NCI-H748 (cell line): ENCODE measurements at regions not wholly inside any gene's neighbourhood (a gene's known extent, or its start where the extent isn't known, plus 50 kb on each side); places are given as distances from the start of the nearest gene placed in this dataset.
A peak's percentile ranks its signal among the peaks of the same experiment; 100 is the strongest.

ENCODE experiments used
- DNase-seq: peaks from one replicate; lab custom pipeline; 2025; ENCODE audit not compliant: unreplicated experiment; lab: John Stamatoyannopoulos, UW

DNA sequence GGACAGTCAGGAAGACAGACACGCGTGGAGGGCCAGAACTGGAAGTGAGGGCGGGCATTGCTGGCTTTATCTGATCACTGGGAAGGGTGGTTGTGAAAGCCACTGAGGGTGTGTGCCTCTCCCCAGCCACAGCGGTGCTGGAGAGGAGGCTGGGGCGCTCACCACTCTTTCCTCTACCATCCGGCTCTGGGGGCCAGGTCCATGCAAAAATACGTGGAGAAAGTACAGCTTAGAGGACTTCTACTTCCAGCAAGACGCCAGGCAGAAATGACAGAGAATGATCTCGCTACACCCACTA, 148.8 kb upstream of the RPS6KA2 start:
- no peak for DNase-seq

DNA sequence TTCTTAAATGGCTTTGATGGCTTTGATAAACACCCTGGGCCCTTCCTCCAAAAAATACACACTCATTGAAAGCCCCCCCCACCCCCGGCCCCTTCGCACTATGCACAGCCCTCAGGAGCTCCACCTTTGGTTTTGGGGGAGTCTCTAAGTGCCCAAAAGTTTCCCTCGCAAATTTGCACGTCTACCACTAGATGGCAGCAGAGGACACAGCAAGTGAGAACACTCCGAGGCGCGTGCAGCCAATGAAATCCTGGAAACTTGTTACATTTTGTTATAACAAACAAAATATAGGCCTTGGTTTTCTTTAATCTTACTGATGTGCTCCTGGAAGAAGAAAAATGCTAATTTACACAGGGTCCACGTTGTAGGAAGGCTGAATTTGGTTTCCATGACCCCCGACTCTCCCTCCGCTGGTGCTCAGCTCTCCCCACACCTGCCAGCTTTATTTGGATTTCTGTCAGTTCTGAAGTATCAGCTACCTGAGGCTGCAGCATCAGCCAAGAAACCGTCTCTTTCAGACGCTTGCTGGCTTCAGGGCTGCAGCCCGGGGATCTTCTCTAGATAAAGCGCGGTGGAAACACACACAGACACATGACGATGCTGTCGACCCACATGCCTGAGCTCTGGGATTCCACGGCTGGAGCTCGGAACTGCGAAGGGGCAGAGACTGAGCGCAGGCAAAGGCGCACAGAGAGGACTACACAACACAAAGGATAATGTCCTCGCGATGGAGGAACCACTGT, 148.3 kb upstream of the RPS6KA2 start:
- DNase-seq = peak; percentile 83

DNA sequence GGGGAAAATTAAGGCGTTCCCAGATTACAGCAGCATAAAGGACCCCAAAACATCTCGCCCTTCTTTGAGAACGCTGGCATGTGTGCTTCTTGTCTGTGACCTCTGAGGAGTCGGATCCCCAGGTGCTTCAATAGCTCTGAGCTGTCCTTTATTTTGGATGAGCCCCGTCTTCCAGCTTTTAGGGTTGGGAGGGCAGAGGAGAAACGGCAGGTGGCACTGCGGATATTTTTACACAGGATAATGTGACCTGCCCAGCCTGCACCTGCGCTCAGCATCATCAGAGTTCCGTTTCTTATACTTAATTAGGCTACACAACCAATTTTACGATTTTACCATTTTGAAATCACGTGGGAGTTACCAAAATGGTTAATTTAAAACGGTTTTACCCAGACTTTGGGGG, 147.7 kb upstream of the RPS6KA2 start:
- DNase-seq = peak; percentile 47

DNA sequence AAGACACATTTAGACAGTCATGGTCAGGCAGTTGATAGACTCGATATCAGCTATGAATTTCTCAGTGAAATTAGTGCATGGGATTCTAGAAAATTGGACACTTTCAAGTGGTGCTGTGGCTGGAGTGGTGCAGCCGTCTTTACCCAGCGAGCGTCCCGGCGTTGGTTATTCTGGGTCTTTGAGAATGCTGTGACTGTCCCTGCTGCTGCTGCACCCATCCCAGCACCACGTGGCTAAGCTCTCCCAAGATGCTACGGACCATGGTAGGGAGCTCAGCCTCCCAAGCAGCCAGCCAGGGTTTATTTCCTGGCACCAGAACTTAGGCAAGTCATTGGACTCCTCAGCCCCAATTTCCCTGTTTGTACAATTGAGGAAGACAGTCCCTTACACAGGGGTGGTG, 147.2 kb upstream of the RPS6KA2 start:
- no peak for DNase-seq

DNA sequence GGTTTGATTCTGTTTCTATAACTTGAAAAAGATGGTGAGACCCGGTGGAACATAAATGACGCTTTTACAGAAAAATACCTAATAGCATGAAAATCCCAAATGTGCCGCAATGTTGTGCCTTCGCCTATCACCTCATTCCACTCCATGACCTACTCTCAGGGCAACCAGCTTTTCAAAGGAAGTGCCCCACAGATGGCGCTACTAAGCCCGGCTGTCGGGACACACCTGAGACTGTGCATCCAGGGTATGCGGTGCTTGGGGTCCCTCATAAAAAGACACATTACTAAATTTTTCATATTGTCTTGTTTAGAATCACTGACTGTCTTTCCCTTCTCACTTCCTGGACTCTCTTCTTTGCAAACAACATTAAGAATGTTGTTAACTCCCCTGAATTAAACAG, 145.5 kb upstream of the RPS6KA2 start:
- DNase-seq = peak; percentile 32

DNA sequence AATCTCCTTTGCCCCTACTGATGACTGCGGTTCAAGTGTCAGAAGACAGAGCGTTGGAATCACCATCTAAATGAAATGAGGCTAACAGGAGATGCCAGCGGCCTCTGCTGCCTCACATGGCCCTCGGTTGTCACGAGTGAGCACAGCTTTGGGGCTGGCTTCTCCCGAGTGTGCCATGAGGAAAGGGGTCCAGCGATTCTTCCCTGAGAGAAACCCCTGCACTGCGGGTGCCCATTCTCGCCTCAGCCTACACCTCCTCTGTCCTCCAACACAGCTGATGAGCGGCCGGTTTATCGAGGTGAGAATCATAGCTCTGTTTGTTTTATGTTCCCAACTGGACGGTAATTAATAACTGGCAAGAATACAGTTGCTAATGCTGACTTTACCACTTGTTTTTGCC, 144.7 kb upstream of the RPS6KA2 start:
- no peak for DNase-seq

DNA sequence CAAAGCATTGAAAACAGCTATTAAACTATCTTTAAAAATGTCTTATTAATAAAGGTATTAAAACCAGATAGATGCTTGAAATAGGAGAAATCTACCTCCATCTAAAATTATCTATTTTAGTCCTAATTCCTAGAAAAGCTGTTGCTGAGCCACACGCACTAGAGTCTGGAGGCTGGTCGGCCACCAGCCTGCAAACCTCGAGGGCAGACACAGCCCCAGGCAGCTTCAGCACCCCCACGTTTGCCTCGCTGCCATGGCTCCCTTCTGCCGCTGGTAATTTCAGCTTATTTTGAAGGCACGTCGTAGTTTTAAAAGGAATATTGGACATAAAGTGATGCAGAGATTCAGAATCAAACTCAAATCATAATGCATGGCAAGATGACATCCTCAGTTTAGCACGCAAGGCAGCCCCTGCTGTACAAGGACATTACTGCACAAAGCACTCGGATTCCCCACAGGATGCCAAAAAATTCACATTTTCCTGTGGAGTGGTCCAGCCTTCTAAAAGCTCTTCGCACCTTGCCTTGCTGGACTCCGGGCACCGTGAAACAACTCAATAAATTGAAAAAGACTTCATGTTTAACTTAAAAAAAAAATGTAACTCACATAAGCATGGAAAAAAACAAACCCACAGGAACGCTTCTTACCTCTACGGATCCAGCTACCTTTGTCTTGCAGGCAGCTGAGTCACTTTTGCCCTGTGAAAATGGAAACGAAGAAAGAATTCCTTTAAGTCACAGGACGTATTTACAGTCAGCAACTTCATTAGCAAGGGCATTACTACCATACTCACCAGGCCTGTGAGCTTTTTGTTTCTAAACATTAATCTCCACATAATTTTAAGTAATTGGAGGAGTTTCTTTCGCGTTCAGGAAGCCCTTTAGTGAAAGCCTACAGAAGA, 143.4 kb upstream of the RPS6KA2 start:
- DNase-seq = no peak

DNA sequence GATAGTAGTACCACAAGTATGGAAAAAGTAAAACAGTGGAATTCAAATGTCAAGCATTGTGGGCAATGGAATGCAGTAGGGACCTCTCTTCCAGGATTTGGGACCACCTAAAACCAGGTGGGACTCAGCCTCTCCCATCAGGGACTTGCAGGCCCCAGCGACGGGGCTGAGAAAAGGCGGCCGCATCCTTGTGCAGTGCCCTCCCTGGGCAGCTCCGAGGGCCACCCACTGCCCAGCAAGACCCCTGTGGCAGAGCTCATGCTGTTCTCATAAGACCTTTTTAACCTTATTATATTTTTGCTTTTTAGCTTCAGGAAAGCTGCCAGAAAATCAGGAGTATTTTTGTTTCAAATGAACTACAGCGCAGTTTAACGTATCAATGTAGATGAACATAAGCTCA, 142.6 kb upstream of the RPS6KA2 start:
- DNase-seq = no peak

DNA sequence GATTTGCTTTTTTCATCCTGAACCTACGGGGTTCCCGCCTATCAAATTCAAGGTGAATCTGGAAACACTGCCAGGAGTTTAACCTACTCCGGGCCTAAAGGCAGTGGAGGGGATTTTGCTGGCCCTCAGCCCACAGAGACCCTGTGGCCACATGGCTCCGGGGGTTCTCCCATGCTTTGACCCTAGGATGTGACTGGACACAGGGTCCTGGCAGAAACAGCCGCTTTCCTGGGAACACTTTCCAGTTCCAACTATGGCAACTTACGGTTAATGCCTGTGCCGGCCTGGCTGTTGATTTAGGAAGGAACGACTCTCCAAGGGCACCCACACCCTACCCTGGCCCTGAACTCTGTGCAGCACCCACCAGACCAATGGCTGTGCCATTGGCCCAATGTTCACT, 141.7 kb upstream of the RPS6KA2 start:
- DNase-seq = no peak

DNA sequence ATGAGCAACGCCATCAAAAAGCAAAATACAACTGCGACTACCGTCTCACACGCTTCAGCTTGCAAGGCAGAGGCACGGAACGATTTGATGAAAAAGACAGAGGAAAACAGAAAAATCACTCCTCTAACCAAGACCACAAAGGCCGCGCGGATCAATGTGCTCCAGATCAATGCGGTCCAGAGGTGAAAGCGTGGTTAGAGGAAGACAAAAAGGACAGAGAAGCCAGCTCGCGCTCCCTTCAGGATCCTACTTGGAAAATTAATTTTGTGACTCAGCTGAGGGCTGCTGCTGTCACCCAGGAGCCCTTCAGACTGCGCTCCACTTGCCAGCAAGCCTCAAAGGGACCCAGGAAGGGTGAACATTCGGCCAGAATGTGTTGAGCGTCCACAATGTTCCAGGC, 140.2 kb upstream of the RPS6KA2 start:
- DNase-seq = no peak

DNA sequence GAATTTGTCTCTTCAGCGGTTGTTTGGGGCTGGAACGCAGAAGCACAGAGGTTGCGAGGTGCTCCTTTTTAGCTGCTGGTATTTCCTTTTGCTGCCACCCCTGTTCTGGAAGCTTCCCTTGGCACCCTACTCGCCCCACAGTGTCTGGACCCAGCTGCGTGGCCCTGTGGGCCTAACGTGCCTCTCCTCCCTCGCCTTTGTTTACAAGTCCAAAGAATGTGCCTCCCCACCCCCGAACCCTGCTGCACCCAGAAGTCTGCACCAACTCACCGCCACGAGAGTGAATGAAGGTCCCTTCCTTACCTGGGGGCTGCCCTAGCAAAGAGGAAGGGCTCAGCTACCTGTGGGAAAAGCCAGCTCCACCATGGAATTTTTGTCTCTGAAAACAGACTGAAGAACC, 139.7 kb upstream of the RPS6KA2 start:
- no peak for DNase-seq

DNA sequence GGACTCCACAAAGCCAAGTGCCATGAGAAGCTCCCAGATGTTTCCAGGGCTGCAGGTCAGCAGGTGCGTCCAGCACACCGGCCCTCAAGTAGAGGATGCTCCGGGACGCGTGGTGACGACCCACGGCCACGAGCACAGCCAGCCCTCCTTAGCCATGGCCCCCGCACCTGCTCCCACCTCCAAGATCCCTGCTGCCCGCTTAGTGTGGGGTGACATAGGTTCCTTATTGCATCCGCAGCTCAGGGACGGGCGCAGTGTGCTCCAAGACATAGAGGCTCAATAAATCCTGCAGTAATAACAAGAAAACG, 138.1 kb upstream of the RPS6KA2 start:
- DNase-seq = no peak

DNA sequence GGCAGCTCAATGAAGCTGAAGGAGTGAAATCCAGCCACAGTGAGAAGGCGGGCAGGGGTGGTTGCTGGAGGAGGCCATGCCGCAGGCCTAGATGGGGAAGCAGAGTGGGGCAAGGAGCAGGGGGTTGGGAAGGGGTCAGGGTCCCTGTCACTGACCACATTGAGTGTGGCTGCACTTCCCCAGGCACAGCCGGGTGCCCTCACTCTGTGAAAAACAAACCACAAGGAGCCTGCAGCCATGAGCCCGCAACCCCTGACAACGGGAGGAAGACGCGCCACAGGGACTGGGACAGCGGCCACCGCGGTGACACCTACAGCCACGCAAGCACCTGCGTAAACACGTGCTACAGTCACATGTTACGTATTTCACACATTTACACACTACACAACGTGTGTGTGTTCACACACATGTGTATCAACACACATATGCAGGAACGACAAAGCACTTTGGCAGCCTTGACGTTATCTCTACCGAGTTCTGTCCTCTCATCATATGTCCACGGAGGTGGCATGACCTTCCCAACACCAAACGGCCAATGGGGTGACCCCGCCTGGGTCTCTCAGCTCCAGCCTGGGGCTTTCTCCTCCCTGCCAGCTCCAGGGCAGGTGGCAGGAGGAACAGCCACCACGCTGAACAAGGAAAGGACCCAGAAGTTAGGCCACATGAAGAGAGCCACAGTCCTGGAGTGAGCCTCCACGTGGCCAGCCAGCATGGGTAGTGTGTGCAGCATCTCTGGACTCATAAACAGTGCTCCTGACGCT, 137.6 kb upstream of the RPS6KA2 start:
- DNase-seq = no peak

DNA sequence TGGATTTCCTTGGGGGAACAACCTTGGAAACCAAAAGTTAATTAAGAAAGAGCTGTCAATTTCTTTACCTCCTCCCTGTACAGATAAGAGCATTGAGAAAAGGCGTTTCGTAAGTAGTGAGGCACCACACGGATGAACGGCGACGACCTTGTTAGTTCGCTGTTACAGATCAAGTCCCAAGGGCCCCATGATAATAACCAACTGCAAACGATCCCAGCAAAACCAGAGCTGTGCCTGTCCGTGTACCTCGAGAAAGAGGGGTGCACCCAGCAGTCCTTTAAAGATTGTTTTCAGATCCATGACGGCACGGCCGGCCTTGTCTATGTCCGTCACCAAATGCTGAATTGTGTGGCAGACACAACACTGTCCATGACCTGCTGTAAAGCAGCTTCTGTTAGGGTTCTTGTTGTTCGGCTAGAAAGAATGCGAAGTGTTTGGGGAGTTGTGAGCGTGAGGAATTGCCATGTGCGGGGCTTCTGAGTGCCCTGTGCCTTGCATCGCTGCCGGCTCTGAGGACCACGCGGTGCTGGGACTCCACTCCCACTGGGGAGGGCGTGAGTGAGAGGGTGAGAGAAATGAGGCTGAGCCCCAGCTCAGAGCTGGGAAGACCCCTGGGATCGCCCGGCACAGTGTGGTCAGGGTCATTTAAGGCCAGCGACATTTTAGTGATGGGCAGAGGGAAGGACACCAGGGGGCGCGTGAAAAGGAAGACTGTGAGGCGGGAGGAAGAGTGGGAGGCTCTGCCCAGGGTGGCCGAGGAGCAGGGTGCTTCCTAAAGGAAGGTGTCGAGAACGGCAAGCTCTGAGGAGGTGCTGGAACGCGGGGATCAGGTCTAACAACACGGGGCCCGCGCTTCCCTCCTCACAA, 136.8 kb upstream of the RPS6KA2 start:
- DNase-seq = no peak

DNA sequence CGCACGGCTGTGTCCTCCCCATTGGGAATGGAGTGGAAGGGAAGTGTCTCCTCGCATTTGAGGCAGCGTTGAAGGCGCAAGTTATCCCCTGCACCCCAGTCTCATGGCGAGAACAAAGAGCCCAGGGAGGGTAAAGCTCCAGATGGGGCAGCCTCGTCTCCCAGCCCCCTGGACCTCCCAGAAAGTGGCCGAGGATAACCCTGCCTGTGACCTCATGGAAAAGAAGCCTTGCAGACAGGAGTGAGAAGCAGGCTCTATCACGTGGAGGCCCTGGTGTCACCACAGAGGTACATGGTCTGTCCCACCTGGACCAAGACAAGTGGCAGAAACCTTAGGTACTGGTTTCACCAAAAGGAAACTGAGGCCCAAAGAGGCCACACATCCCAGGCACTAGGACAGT, 134.8 kb upstream of the RPS6KA2 start:
- no peak for DNase-seq

DNA sequence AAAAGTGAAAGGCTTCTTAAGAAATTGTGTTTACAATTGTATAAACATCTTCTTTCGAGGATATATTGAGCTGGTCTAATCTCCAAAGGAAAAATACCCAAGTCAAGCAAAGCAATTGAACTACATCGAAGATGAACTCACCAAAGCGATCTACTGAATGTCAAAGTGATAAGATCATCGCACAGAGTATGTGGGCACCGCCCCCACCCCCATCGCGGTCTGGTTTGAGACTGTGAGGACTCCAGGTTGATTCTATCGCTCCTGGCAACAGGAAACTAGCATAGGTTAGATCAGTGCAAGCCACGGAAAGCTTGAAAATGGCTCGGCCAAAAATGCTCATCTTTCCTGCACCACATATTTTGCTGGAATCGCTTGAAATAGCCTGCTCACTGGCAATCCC, 133.2 kb upstream of the RPS6KA2 start:
- DNase-seq = no peak

DNA sequence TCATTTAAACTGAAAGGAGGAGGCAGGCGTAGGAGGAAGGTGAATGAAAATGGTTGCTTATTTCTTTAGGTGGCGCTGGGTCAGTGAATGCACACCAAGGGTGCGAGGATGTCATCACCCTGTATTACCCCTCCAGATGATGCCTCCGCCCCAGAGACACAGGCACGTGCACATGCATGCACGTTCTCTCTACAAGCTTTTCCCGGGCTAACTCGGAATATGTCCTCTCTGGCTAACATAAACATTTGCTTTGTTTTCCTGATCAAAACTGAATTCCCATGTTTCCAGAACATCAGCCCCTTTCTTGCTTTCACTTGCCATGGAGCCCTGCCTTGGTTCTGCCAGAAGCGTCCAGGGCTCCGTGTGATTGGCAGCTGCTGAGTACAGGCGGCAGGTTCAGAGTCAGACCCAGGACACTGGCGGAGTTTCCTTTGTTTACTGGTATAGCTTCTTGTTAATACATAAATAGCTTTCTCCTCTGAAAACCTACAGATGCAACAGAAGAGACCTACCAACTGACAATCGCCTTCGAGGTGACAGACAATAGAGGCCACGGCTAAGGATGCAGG, 131.2 kb upstream of the RPS6KA2 start:
- no peak for DNase-seq

DNA sequence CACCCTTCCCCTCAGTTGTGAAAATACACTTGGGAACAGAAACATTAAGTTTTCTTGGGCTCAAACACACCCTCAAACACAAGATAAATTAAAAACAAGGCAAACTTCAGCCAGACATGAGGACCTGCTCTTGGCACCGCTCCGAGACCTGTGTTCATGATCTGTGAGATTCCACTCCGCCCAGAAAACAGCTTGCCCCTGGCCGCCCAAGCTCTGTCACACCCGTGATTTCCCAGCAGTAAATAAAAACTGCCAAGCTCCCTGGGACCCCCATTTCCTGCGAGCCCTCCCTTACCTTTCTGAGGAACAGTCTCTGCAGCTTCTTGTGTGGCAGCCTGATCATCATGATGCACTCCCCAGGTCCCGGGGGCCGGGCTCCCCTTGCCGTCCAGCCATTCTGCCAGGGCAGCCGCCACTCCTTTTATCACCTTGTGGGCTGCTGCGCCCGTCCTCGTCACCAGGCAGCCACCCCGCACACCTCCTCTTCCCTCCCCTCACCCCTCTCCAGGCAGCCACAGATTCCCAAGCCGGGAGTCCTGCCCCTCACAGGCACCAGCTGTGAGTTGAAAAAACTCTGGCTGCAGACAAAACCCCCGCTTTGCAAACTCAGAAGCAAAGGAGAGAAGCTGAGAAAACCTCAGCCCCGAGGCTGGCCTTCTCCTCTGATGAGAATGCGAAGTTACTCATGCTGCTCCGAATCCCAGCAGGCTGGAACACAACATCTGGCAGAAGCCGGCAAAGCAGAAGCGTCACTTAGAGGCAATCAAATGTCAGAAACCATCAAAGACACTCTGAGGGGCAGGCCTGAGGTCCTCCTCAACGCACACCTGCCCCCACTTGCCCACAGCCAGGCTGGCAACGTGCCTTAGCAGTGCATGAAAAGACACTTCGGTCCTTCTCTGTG, 130.4 kb upstream of the RPS6KA2 start:
- DNase-seq = peak; percentile 17

DNA sequence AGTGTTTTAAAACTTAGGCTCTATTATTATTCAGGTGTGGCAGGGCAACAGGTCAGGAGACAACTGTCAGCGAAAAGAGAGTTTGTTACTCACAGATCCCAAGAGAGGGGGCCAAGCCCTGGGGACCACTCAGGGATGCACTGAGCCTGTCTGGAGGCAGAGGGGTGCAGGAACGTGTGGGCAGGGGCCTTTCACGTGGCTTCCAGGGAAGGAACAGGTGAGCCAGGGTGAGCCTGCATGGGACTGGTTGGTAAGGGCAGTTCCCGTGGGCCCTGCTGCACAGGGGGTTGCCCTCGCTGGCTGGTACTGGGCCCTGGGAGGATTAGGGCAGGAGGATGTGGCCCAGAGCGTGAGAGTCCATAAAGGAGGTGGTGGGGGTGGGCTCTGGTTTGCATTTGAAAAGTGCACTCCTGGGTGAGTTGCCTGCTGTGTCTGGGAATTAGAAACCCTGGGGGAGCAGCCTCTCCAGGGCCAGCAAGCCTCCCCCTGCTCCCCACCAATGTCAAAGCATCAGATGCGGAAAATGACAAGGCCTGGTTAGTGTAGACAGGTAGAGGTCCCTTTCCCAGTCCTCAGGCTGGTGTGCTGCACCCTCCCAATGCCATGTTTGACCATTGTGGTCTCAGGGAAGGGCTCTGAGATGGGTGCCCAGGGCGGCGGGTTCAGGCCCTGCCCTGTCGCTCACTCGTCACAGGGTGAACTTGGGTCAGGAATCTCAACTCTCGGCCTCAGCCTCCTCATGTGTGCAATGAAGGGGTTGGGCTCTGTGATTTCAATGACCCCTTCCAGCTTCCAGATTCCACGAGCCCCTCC, 127.4 kb upstream of the RPS6KA2 start:
- no peak for DNase-seq
